SK-MEL-5 (cell line): ENCODE measurements at regions not wholly inside any gene's neighbourhood (a gene's known extent, or its start where the extent isn't known, plus 50 kb on each side); places are given as distances from the start of the nearest gene placed in this dataset.

Experiments
- DNase-seq: peaks from one replicate; pipeline ENCODE4 v3.0.0-alpha.2; 2016; ENCODE audit warnings: low read depth, low spot score
- in situ Hi-C: cut with HindIII; loops from 2 replicates; pipeline ENCODE4 v1.10.0; 2016; ENCODE audit warnings: low sequenced_read_pairs, high pct_unique_total_duplicates, low pct_unique_long_range_greater_than_20kb

- in situ Hi-C loops: no loop called here
- no peak for DNase-seq
These were observed 170.4 kb downstream of the WSCD1 start for GRCh38 chr17:6240601-6241000.

- in situ Hi-C loops: no loop called here
- DNase-seq: no peak
These were observed 169.8 kb downstream of the WSCD1 start for GRCh38 chr17:6240001-6240400.

GRCh38 chr17:6239241-6239798 is 169.1 kb downstream of the WSCD1 start:
- in situ Hi-C loops: no loop called here
- no peak for DNase-seq

- in situ Hi-C loops: no loop called here
- DNase-seq: no peak
These were observed 163.7 kb downstream of the WSCD1 start for GRCh38 chr17:6233856-6234255.

GRCh38 chr17:6233339-6233738 is 163.2 kb downstream of the WSCD1 start:
- in situ Hi-C loops: no loop called here
- DNase-seq: no peak

- in situ Hi-C loops: no loop called here
- DNase-seq: no peak
These were observed 162.5 kb downstream of the WSCD1 start for GRCh38 chr17:6232732-6233101.

- DNase-seq: no peak
- in situ Hi-C loops: no loop called here
These were observed 161.9 kb downstream of the WSCD1 start for GRCh38 chr17:6231886-6232731.

- in situ Hi-C loops: no loop called here
- DNase-seq: no peak
These were observed 161.3 kb downstream of the WSCD1 start for GRCh38 chr17:6231465-6231864.

GRCh38 chr17:6218333-6218732 is 148.2 kb downstream of the WSCD1 start:
- DNase-seq: no peak
- in situ Hi-C loops: no loop called here

- in situ Hi-C loops: no loop called here
These were observed 145.2 kb downstream of the WSCD1 start for GRCh38 chr17:6215071-6216035.

GRCh38 chr17:6213859-6214258 is 143.7 kb downstream of the WSCD1 start:
- no peak for DNase-seq
- in situ Hi-C loops: no loop called here

More at GRCh38 chr17:6215071-6216035, 145.2 kb downstream of the WSCD1 start:
- DNase-seq: no peak

GRCh38 chr17:6212766-6213165 is 142.6 kb downstream of the WSCD1 start:
- in situ Hi-C loops: no loop called here
- no peak for DNase-seq

GRCh38 chr17:6209829-6210228 is 139.7 kb downstream of the WSCD1 start:
- in situ Hi-C loops: no loop called here
- no peak for DNase-seq

GRCh38 chr17:6208608-6209180 is 138.5 kb downstream of the WSCD1 start:
- in situ Hi-C loops: no loop called here
- DNase-seq: no peak

- in situ Hi-C loops: no loop called here
- no peak for DNase-seq
These were observed 135.3 kb downstream of the WSCD1 start for GRCh38 chr17:6205525-6205924.

- in situ Hi-C loops: no loop called here
- no peak for DNase-seq
These were observed 134.9 kb downstream of the WSCD1 start for GRCh38 chr17:6205033-6205432.

- in situ Hi-C loops: no loop called here
- DNase-seq: no peak
These were observed 134.1 kb downstream of the WSCD1 start for GRCh38 chr17:6204203-6204722.

GRCh38 chr17:6196355-6196754 is 126.2 kb downstream of the WSCD1 start:
- in situ Hi-C loops: no loop called here
- DNase-seq: no peak
